A673 (cell line): ENCODE measurements at regions not wholly inside any gene's neighbourhood (a gene's known extent, or its start where the extent isn't known, plus 50 kb on each side); places are given as distances from the start of the nearest gene placed in this dataset.

Source experiments
- BruUV-seq: library from RNA; stranded (reverse); fragments of 400-500 nt; replicated peaks from 2 replicates; lab custom pipeline; 2021; lab: Mats Ljungman, UMichigan
- CTCF ChIA-PET: fragments of 300-600 bp; sonication (Branson Sonifier 250); formaldehyde crosslinking; loops from one replicate; lab custom pipeline; 2022; ENCODE audit warnings: antibody characterized with exemption; lab: Charles Lee
- POLR2A ChIA-PET: fragments of 300-600 bp; sonication (Branson Sonifier 250); formaldehyde crosslinking; loops from one replicate; lab custom pipeline; 2022; ENCODE audit warnings: antibody characterized with exemption; ENCODE audit not compliant: low non-redundant PET; lab: Charles Lee
- DNase-seq: peaks from one replicate; pipeline ENCODE4 v3.0.0-alpha.2; 2015; ENCODE audit warnings: low spot score
- H3K27ac ChIP-seq: fragments of 200-600 bp; sonication (generic); 2 replicates; pipeline ENCODE4 v1.5.1; 2016; ENCODE audit warnings: mixed run types, low read depth, mild to moderate bottlenecking, mixed read lengths, antibody characterized with exemption, low read length; ENCODE audit not compliant: poor library complexity, severe bottlenecking
- H3K27me3 ChIP-seq: fragments of 200-600 bp; sonication (generic); replicated peaks from 2 replicates; pipeline ENCODE4 v1.6.1; 2017; ENCODE audit warnings: mixed run types, low read depth, mild to moderate bottlenecking, mixed read lengths, antibody characterized with exemption, low read length; ENCODE audit not compliant: insufficient read depth, poor library complexity
- H3K36me3 ChIP-seq: fragments of 200-600 bp; sonication (generic); 2 replicates; pipeline ENCODE4 v1.6.1; 2016; ENCODE audit warnings: mixed run types, mild to moderate bottlenecking, mixed read lengths, antibody characterized with exemption, low read length; ENCODE audit not compliant: insufficient read depth, poor library complexity, severe bottlenecking
- H3K4me1 ChIP-seq: fragments of 200-600 bp; sonication (generic); 2 replicates; pipeline ENCODE4 v1.6.1; 2017; ENCODE audit warnings: mixed run types, mild to moderate bottlenecking, mixed read lengths, antibody characterized with exemption, low read length; ENCODE audit not compliant: insufficient read depth, poor library complexity, severe bottlenecking
- H3K4me3 ChIP-seq: fragments of 200-600 bp; sonication (generic); 2 replicates; pipeline ENCODE4 v1.5.1; 2016; ENCODE audit warnings: low read depth, mixed run types, mild to moderate bottlenecking, mixed read lengths, low read length; ENCODE audit not compliant: poor library complexity, severe bottlenecking
- H3K9me3 ChIP-seq: fragments of 200-600 bp; sonication (generic); 2 replicates; pipeline ENCODE4 v1.6.1; 2016; ENCODE audit warnings: mixed run types, low read depth, mild to moderate bottlenecking, mixed read lengths, antibody characterized with exemption, low read length; ENCODE audit not compliant: poor library complexity, severe bottlenecking
- EZH2 ChIP-seq: fragments of 200-600 bp; sonication (generic); IDR thresholded peaks from 2 replicates; pipeline ENCODE4 v1.6.1; 2017; ENCODE audit warnings: borderline replicate concordance, low read depth, mild to moderate bottlenecking, mixed read lengths, antibody characterized with exemption, low read length; ENCODE audit not compliant: poor library complexity, severe bottlenecking
- intact Hi-C: fragments of 100-400 bp; cut with micrococcal nuclease; formaldehyde crosslinking; loops from one replicate; pipeline ENCODE4 v1.10.0; 2022; ENCODE audit not compliant: unreplicated experiment
- TF ChIP-seq, protein P1 (sequence below): fragments of 300-800, 200-600 bp; sonication (generic); conservative IDR thresholded peaks from 2 replicates; pipeline ENCODE4 v1.5.1; 2017; ENCODE audit warnings: low read depth, mild to moderate bottlenecking, antibody characterized with exemption, low read length, moderate library complexity, mixed read lengths

DNA sequence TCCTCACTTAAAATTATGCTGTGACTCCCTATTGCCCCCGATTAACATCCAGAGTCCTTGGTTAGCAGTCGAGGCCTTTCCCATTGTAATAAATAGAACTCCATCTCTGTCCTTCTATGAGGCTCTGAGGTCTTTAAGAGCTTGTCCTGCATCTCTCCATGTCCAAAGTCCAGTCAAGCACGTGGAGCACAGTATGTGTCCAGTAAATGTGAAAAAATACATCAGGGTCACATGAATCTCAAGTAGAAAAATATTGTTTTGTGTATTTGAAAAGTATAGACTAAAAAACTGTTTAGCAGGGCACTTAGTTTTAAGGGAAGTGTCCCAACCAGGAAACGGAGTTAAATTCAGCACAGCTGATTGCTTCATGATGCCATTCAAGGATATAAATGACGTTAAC lies 298.8 kb upstream of the TENM4 start:
- Histone ChIP-seq H3K27ac (no peak overlapping the region), H3K27me3 (no peaks in the 10 kb centered on the region), H3K4me1 (no peaks in the 10 kb centered on the region), H3K4me3 (no peak overlapping the region), H3K36me3 (no peaks in the 10 kb centered on the region), H3K9me3 (no peaks in the 10 kb centered on the region)
- BruUV-seq: no TSS peak
- no peak for DNase-seq
- POLR2A ChIA-PET: no interaction called here
- CTCF ChIA-PET: no interaction called here
- intact Hi-C loops: no loop called here
- TF ChIP-seq, protein P1, sequence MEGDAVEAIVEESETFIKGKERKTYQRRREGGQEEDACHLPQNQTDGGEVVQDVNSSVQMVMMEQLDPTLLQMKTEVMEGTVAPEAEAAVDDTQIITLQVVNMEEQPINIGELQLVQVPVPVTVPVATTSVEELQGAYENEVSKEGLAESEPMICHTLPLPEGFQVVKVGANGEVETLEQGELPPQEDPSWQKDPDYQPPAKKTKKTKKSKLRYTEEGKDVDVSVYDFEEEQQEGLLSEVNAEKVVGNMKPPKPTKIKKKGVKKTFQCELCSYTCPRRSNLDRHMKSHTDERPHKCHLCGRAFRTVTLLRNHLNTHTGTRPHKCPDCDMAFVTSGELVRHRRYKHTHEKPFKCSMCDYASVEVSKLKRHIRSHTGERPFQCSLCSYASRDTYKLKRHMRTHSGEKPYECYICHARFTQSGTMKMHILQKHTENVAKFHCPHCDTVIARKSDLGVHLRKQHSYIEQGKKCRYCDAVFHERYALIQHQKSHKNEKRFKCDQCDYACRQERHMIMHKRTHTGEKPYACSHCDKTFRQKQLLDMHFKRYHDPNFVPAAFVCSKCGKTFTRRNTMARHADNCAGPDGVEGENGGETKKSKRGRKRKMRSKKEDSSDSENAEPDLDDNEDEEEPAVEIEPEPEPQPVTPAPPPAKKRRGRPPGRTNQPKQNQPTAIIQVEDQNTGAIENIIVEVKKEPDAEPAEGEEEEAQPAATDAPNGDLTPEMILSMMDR: no peak

DNA sequence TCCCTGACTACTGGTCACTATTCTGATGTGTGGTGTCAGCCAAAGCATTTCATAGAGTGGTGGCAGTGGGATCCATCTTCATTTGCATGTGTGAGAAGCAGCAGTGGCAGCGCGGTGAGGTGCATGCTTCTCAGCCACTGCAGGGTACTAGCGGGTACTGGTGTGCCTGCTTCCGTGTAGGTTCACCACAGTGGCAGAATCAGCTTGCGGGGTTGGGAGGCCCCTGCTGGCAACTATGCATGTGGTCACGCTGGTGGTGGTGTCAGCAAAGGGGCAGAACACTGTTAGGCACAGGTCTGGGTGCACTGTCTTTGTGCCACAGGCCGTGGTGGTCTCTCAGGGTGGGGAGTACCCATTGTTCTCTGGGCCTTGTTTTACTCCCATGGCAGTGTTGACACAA lies 286.4 kb upstream of the TENM4 start:
- Histone ChIP-seq H3K4me3 (no peak overlapping the region), H3K27ac (no peak overlapping the region), H3K36me3 (no peaks in the 10 kb centered on the region), H3K4me1 (no peaks in the 10 kb centered on the region), H3K9me3 (no peaks in the 10 kb centered on the region), H3K27me3 (no peaks in the 10 kb centered on the region)
- ChIA-PET POLR2A (no interaction called here), CTCF (no interaction called here)
- TF ChIP-seq, protein P1: no peak
- DNase-seq: no peak
- BruUV-seq: no TSS peak
- intact Hi-C loops: no loop called here

DNA sequence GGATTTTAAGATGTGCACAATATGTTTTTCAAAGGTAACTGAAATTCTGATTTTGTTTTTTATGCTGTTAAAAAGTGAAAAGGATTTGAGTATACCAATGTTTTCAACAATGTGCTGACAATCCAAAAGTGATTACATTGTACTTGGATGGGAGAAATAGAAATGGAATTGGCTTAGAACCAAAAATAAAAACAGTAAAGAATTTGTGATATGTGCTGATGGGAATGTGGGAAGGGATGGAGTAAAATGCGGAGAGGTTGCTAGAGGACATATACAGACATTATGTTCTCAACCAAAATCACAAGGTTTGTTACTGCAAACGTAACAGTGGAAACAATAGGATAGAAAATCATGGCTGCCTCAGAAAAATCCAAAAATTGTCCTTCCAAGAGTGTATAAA lies 279.3 kb upstream of the TENM4 start:
- H3K27ac ChIP-seq: no peak overlapping the region
- DNase-seq: no peak
- POLR2A ChIA-PET: no interaction called here
- no peaks in the 10 kb centered on the region for H3K36me3 ChIP-seq
- TF ChIP-seq, protein P1: no peak
- no peak for TF ChIP-seq EZH2
- no peaks in the 10 kb centered on the region for H3K4me1 ChIP-seq
- intact Hi-C loops: no loop called here
- no peaks in the 10 kb centered on the region for H3K27me3 ChIP-seq
- BruUV-seq: no TSS peak
- H3K9me3 ChIP-seq: no peaks in the 10 kb centered on the region
- H3K4me3 ChIP-seq: no peak overlapping the region
- CTCF ChIA-PET: no interaction called here
